ENCODE measurements at regions not wholly inside any gene's neighbourhood (a gene's known extent, or its start where the extent isn't known, plus 50 kb on each side); places are given as distances from the start of the nearest gene placed in this dataset.

GRCh38 chr10:107803546-107803945, 639.0 kb upstream of the SORCS1 start:
- DNase-seq = no peak

- DNase-seq = no peak
These were observed 635.6 kb upstream of the SORCS1 start for GRCh38 chr10:107800061-107800460.

- DNase-seq = no peak
These were observed 625.8 kb upstream of the SORCS1 start for GRCh38 chr10:107790271-107790670.

GRCh38 chr10:107771066-107771465, 606.6 kb upstream of the SORCS1 start:
- DNase-seq = no peak

- DNase-seq = no peak
These were observed 602.7 kb upstream of the SORCS1 start for GRCh38 chr10:107767185-107767584.

GRCh38 chr10:107754814-107755213, 590.3 kb upstream of the SORCS1 start:
- no peak for DNase-seq

GRCh38 chr10:107749235-107749634, 584.7 kb upstream of the SORCS1 start:
- DNase-seq = no peak

GRCh38 chr10:107747851-107748250, 583.3 kb upstream of the SORCS1 start:
- no peak for DNase-seq

- DNase-seq = no peak
These were observed 577.5 kb upstream of the SORCS1 start for GRCh38 chr10:107741971-107742370.

GRCh38 chr10:107740962-107741690, 576.6 kb upstream of the SORCS1 start:
- no peak for DNase-seq

- no peak for DNase-seq
These were observed 575.4 kb upstream of the SORCS1 start for GRCh38 chr10:107739951-107740350.

- DNase-seq = no peak
These were observed 569.0 kb upstream of the SORCS1 start for GRCh38 chr10:107733328-107734130.

GRCh38 chr10:107732045-107732444, 567.5 kb upstream of the SORCS1 start:
- no peak for DNase-seq

GRCh38 chr10:107728807-107729206, 564.3 kb upstream of the SORCS1 start:
- peak; percentile 7 for DNase-seq

- peak; percentile 25 for DNase-seq
These were observed 563.3 kb upstream of the SORCS1 start for GRCh38 chr10:107727767-107728317.

GRCh38 chr10:107718864-107719263, 554.4 kb upstream of the SORCS1 start:
- DNase-seq = no peak

- DNase-seq = no peak
These were observed 552.5 kb upstream of the SORCS1 start for GRCh38 chr10:107717046-107717445.

- no peak for DNase-seq
These were observed 551.1 kb upstream of the SORCS1 start for GRCh38 chr10:107715565-107715964.

- no peak for DNase-seq
These were observed 544.5 kb upstream of the SORCS1 start for GRCh38 chr10:107708981-107709380.

- DNase-seq = no peak
These were observed 541.7 kb upstream of the SORCS1 start for GRCh38 chr10:107706096-107706725.

GRCh38 chr10:107701943-107702342, 537.4 kb upstream of the SORCS1 start:
- DNase-seq = no peak

- no peak for DNase-seq
These were observed 527.6 kb upstream of the SORCS1 start for GRCh38 chr10:107692072-107692471.

- DNase-seq = no peak
These were observed 524.8 kb upstream of the SORCS1 start for GRCh38 chr10:107689323-107689722.
